Right lobe of liver (tissue), 4 donors: ENCODE measurements at regions not wholly inside any gene's neighbourhood (a gene's known extent, or its start where the extent isn't known, plus 50 kb on each side); places are given as distances from the start of the nearest gene placed in this dataset.

ENCODE experiments used
- CTCF ChIP-seq, 4 donors: fragments of 200-600 bp in 3 of 4; fragments of 450-650 bp in 1 of 4; IDR thresholded peaks; one replicate each; pipeline versions ENCODE4 v1.5.1 to v1.8.0; 2016 to 2022; ENCODE audit warnings: antibody characterized with exemption in 4 of 4, mild to moderate bottlenecking in 2 of 4
- POLR2A ChIP-seq: fragments of 450-650 bp; IDR thresholded peaks from one replicate; pipeline ENCODE4 v1.6.1; 2017; ENCODE audit warnings: antibody characterized with exemption, mild to moderate bottlenecking
- donor health status: DM: no; HTN: no; CAD: no.
- donor health status: DM: no; HTN: no; CAD: no.
- donor health status: DM: no; HTN: yes; CAD: no.

DNA sequence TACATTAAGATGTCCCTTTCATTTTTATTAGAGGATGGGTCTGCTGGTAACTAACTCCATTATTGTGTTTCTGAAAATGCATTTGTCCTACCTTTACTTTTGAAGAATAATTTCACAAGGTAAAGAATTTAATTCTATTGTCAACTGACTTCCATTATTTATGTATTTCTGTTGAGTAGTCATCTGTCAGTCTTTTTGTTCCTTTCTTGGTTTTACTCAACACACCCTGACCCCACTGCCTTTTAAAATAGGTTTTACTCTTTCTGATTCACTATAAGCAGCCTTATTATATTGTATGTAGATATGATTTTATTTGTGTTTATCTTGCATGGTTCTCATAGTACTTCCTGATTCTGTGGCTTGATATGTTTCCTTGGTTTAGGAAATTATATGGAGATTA is 237.5 kb downstream of the TGFB2 start:
- TF ChIP-seq CTCF (IDR thresholded peaks at IDR 0.05) (no peak), POLR2A (no peak)
